ENCODE measurements at regions not wholly inside any gene's neighbourhood (a gene's known extent, or its start where the extent isn't known, plus 50 kb on each side); places are given as distances from the start of the nearest gene placed in this dataset.

- no peak overlapping the region for H3K4me3 Mint-ChIP-seq
- H3K36me3 Mint-ChIP-seq (ENCODE audit: low read depth) = no peaks in the 10 kb centered on the region
- no peak overlapping the region for H3K27ac Mint-ChIP-seq
Observed at GRCh38 chr9:109604131-109604530, 106.0 kb upstream of the PTPN3 start.

DNA sequence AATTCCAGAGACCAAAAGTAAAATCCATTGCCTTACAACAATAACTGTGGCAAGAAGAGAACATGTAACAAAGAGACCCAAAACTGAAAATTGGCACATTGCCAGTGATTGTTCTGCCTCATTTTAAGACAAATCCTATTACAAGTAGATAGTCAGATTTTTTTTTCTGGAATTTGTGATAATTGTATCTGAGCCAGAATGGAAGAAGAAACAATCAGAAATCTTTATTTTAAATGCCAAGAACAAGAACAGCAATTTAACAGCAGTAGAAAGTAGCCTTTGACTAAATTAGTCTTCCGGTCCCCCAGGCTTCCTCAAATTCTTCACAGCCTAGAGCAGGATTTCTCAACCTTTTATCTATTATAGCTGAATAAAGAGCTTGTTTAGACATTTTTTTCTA is 106.7 kb upstream of the PTPN3 start:
- Mint-ChIP-seq H3K9me3 (no peaks in the 10 kb centered on the region), H3K36me3 (ENCODE audit: low read depth) (no peaks in the 10 kb centered on the region), H3K4me1 (ENCODE audit: low read depth) (no peaks in the 10 kb centered on the region), H3K4me3 (no peak overlapping the region), H3K27ac (no peak overlapping the region), H3K27me3 (peaks cover 2% of the 10 kb centered on the region)
- intact Hi-C loops (cut with micrococcal nuclease) = no loop called here

More at GRCh38 chr9:109604131-109604530, 106.0 kb upstream of the PTPN3 start:
- H3K9me3 Mint-ChIP-seq = no peaks in the 10 kb centered on the region
- H3K27me3 Mint-ChIP-seq = peaks cover 2% of the 10 kb centered on the region
- H3K4me1 Mint-ChIP-seq (ENCODE audit: low read depth) = no peaks in the 10 kb centered on the region
- intact Hi-C loops (cut with micrococcal nuclease) = no loop called here

GRCh38 chr9:109609060-109609459 is 111.0 kb upstream of the PTPN3 start:
- H3K4me1 Mint-ChIP-seq (ENCODE audit: low read depth) = no peaks in the 10 kb centered on the region
- H3K9me3 Mint-ChIP-seq = no peaks in the 10 kb centered on the region
- peaks cover 2% of the 10 kb centered on the region for H3K27me3 Mint-ChIP-seq
- H3K27ac Mint-ChIP-seq = no peak overlapping the region
- H3K36me3 Mint-ChIP-seq (ENCODE audit: low read depth) = no peaks in the 10 kb centered on the region
- no peak overlapping the region for H3K4me3 Mint-ChIP-seq
- intact Hi-C loops (cut with micrococcal nuclease) = no loop called here

DNA sequence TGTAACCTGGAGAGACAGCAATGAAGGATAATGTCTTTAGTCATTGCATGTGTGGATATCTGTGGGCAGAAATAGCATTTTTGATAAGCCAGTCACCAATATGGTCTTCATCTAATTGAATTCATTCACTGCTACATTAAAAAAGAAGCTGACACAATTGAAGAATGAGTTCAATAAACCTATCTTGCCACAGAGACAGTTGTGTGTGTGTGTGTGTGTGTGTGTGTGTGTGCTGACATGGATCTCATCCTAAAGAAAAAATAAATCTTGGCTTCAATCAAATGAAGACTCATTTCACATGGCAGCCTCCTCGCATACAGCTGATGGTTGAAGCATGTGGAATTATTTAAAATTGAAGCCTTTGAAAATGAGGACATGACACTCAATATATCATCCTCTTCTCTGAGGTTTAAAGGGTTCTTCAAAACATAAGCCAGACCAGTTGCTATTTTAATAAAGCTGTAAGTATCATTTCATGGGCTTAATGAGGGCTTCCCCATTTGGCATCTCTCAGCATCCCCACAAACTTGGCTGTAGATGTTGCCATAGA is 118.5 kb upstream of the PTPN3 start:
- H3K4me1 Mint-ChIP-seq (ENCODE audit: low read depth) = no peaks in the 10 kb centered on the region
- H3K4me3 Mint-ChIP-seq = no peak overlapping the region
- no peak overlapping the region for H3K27ac Mint-ChIP-seq
- no peaks in the 10 kb centered on the region for H3K9me3 Mint-ChIP-seq
- intact Hi-C loops (cut with micrococcal nuclease) = no loop called here
- no peaks in the 10 kb centered on the region for H3K36me3 Mint-ChIP-seq (ENCODE audit: low read depth)
- no peaks in the 10 kb centered on the region for H3K27me3 Mint-ChIP-seq

GRCh38 chr9:109619310-109619709 is 121.2 kb upstream of the PTPN3 start:
- H3K27ac Mint-ChIP-seq = no peak overlapping the region
- peaks cover 1% of the 10 kb centered on the region for H3K27me3 Mint-ChIP-seq
- no peaks in the 10 kb centered on the region for H3K9me3 Mint-ChIP-seq
- H3K4me3 Mint-ChIP-seq = no peak overlapping the region
- no peaks in the 10 kb centered on the region for H3K4me1 Mint-ChIP-seq (ENCODE audit: low read depth)
- intact Hi-C loops (cut with micrococcal nuclease) = no loop called here
- H3K36me3 Mint-ChIP-seq (ENCODE audit: low read depth) = no peaks in the 10 kb centered on the region

- Mint-ChIP-seq H3K27me3 (peaks cover 9% of the 10 kb centered on the region), H3K27ac (no peak overlapping the region), H3K4me1 (ENCODE audit: low read depth) (no peaks in the 10 kb centered on the region), H3K4me3 (no peak overlapping the region), H3K36me3 (ENCODE audit: low read depth) (no peaks in the 10 kb centered on the region), H3K9me3 (no peaks in the 10 kb centered on the region)
- intact Hi-C loops (cut with micrococcal nuclease) = no loop called here
Observed at GRCh38 chr9:109624143-109624542, 126.0 kb upstream of the PTPN3 start.

DNA sequence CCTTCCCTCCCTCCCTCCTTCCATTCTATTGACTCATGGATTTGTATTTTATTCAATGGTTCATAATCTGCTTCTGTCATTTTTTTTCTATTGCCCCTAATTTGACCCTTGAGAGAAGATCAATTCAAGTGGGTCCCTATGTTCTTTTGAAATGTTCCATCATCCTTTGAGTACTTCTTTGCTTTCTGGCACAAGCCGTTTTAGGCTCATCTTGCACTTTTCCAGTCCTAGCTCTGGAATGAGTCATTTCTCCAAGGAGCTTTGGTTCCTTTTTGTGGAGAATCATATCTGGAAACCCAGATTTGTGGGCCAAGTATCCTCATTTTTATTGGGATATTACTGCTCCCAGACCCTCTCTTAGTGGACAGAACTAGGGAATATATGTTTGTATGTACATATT is 126.8 kb upstream of the PTPN3 start:
- Mint-ChIP-seq H3K4me3 (no peak overlapping the region), H3K9me3 (no peaks in the 10 kb centered on the region), H3K27me3 (peaks cover 9% of the 10 kb centered on the region), H3K4me1 (ENCODE audit: low read depth) (no peaks in the 10 kb centered on the region), H3K27ac (no peak overlapping the region), H3K36me3 (ENCODE audit: low read depth) (no peaks in the 10 kb centered on the region)
- intact Hi-C loops (cut with micrococcal nuclease) = no loop called here

GRCh38 chr9:109627042-109627441 is 128.9 kb upstream of the PTPN3 start:
- Mint-ChIP-seq H3K9me3 (no peaks in the 10 kb centered on the region), H3K4me3 (no peak overlapping the region), H3K4me1 (ENCODE audit: low read depth) (no peaks in the 10 kb centered on the region), H3K27me3 (peaks cover 11% of the 10 kb centered on the region), H3K27ac (no peak overlapping the region), H3K36me3 (ENCODE audit: low read depth) (no peaks in the 10 kb centered on the region)
- intact Hi-C loops (cut with micrococcal nuclease) = no loop called here

GRCh38 chr9:109629615-109630014 is 131.5 kb upstream of the PTPN3 start:
- H3K36me3 Mint-ChIP-seq (ENCODE audit: low read depth) = no peaks in the 10 kb centered on the region
- peaks cover 10% of the 10 kb centered on the region for H3K27me3 Mint-ChIP-seq
- no peak overlapping the region for H3K4me3 Mint-ChIP-seq
- H3K4me1 Mint-ChIP-seq (ENCODE audit: low read depth) = no peaks in the 10 kb centered on the region
- intact Hi-C loops (cut with micrococcal nuclease) = no loop called here
- no peaks in the 10 kb centered on the region for H3K9me3 Mint-ChIP-seq
- H3K27ac Mint-ChIP-seq = no peak overlapping the region

- H3K27me3 Mint-ChIP-seq = peaks cover 12% of the 10 kb centered on the region
- intact Hi-C loops (cut with micrococcal nuclease) = no loop called here
- H3K9me3 Mint-ChIP-seq = no peaks in the 10 kb centered on the region
- no peaks in the 10 kb centered on the region for H3K36me3 Mint-ChIP-seq (ENCODE audit: low read depth)
- H3K4me1 Mint-ChIP-seq (ENCODE audit: low read depth) = no peaks in the 10 kb centered on the region
- H3K4me3 Mint-ChIP-seq = no peak overlapping the region
- no peak overlapping the region for H3K27ac Mint-ChIP-seq
Observed at GRCh38 chr9:109632817-109633216, 134.7 kb upstream of the PTPN3 start.

DNA sequence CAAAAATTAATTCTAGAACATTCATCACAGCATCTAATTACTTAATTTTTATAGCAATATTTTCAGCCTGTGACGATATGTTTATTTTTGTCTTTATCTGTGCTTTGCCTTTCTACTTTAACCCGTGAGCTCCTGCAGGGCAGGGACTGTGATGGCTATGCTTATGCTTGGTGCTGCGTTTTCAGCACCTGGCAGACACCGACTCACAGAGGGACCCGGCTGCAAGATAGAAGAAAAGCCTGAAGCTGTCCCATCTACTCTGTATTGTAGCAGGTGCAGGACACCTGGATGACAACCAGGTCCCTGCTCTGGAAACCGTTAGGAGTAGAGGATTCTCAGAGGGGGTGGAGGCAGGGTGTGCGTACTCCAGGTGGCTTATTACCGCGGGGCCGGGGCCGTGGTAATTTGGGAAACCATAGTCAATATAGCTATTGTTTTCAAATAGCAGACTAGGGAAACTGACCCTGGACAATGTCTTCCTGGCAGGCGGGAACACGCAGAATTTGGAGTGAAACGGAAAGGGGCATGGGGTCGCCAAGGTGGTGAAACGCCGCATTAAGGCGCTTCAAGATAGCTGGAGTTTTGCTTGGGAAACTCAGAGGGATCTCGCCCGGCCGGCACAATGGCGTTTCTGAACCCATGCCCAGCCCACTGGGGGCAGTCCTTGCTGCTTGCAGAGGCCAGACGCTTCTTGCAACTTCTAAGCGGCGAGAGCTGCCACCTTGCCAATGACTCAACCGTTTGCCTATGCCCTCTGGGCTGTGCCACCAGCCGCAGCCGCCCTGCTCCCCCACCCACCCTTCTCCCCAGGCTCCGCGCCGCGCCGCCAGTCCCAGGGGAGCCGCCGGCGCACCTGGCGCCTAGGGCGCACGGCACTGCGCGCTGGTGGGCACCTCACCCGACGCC is 140.1 kb upstream of the PALM2AKAP2 start:
- Mint-ChIP-seq H3K4me3 (no peak overlapping the region), H3K27me3 (peaks cover 53% of the 10 kb centered on the region)

DNA sequence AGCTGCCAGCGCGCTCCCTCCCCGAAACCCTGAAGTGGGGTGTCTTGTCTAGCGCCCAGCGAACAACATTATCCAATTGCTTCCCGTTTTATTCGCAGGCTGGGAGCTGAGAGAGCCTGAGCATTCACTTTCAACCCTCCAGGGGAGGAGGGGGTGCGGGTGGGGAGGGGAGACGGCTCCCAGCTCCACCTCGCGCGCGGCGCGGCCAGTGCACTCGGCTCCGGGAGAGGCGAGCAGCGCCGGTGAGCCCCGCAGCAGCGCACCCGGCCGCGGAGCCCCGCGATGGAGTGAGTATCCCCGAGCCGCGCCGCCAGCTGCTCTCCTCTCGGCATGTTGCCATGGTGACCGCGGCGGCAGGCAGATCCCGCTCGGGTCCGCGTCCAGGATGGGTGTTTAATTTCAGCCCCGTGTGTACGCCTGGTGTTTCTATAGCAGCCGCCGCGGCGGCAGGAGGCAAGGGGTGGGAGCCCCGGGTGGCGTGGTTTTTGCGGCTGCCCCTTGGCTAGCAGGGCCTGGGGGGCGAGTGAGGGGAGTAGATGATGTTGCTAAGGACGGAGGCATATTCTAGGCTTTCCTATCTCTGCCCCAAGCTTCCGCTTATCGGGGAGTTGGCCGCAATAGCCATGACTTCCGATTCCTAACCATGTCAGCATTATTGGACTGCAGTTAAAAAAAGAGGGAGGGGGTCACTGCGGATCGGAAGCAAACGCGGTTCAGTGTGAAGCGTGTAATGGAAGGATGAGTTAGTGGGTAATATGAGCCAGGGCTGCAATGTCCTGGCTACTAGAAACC is 139.2 kb upstream of the PALM2AKAP2 start:
- Mint-ChIP-seq H3K4me1 (ENCODE audit: low read depth) (no peaks in the 10 kb centered on the region), H3K27ac (no peak overlapping the region), H3K36me3 (ENCODE audit: low read depth) (no peaks in the 10 kb centered on the region), H3K27me3 (peaks cover 53% of the 10 kb centered on the region), H3K9me3 (no peaks in the 10 kb centered on the region), H3K4me3 (no peak overlapping the region)
- intact Hi-C loops (cut with micrococcal nuclease) = no loop called here

More for the DNA sequence above, 140.1 kb upstream of the PALM2AKAP2 start:
- intact Hi-C loops (cut with micrococcal nuclease) = no loop called here
- no peaks in the 10 kb centered on the region for H3K9me3 Mint-ChIP-seq
- no peaks in the 10 kb centered on the region for H3K4me1 Mint-ChIP-seq (ENCODE audit: low read depth)
- H3K36me3 Mint-ChIP-seq (ENCODE audit: low read depth) = no peaks in the 10 kb centered on the region
- no peak overlapping the region for H3K27ac Mint-ChIP-seq

GRCh38 chr9:109641372-109641659 is 138.7 kb upstream of the PALM2AKAP2 start:
- intact Hi-C loops (cut with micrococcal nuclease) = no loop called here
- H3K27ac Mint-ChIP-seq = no peak overlapping the region
- no peaks in the 10 kb centered on the region for H3K4me1 Mint-ChIP-seq (ENCODE audit: low read depth)
- peaks cover 50% of the 10 kb centered on the region for H3K27me3 Mint-ChIP-seq
- H3K9me3 Mint-ChIP-seq = no peaks in the 10 kb centered on the region
- no peak overlapping the region for H3K4me3 Mint-ChIP-seq
- no peaks in the 10 kb centered on the region for H3K36me3 Mint-ChIP-seq (ENCODE audit: low read depth)

GRCh38 chr9:109652112-109652511 is 127.9 kb upstream of the PALM2AKAP2 start:
- Mint-ChIP-seq H3K4me1 (ENCODE audit: low read depth) (no peaks in the 10 kb centered on the region), H3K27ac (no peak overlapping the region), H3K36me3 (ENCODE audit: low read depth) (no peaks in the 10 kb centered on the region), H3K27me3 (peaks cover 6% of the 10 kb centered on the region), H3K4me3 (no peak overlapping the region), H3K9me3 (no peaks in the 10 kb centered on the region)
- intact Hi-C loops (cut with micrococcal nuclease) = no loop called here
